Heart left ventricle (tissue), 16 donors: ENCODE measurements at regions not wholly inside any gene's neighbourhood (a gene's known extent, or its start where the extent isn't known, plus 50 kb on each side); places are given as distances from the start of the nearest gene placed in this dataset.

ENCODE experiments used
- ATAC-seq, 4 donors: fragments of 200-7000 bp; cut with Tn5 transposase; one replicate each; pipeline ENCODE4 v1.9.1; 2020 to 2022; ENCODE audit warnings: moderate library complexity in 4 of 4, mild to moderate bottlenecking in 3 of 4, moderate number of reproducible peaks in 1 of 4
- DNase-seq, 5 donors: peaks; one replicate each; pipeline ENCODE4 v3.0.0-alpha.2; 2020
- H3K27ac ChIP-seq, 12 donors: fragments of 200-600 bp; sonication (generic) in 4 of 12; one replicate each; pipeline versions ENCODE4 v1.5.0 to v1.8.0; 2016 to 2022; ENCODE audit warnings: mild to moderate bottlenecking in 2 of 12
- H3K27me3 ChIP-seq, 9 donors: fragments of 200-600 bp; sonication (generic) in 2 of 9; one replicate each; pipeline versions ENCODE4 v1.5.1 to v1.8.0; 2016 to 2022; ENCODE audit warnings: mild to moderate bottlenecking in 3 of 9
- H3K36me3 ChIP-seq, 9 donors: fragments of 200-600 bp; sonication (generic) in 2 of 9; one replicate each; pipeline versions ENCODE4 v1.5.0 to v1.8.0; 2018 to 2022; ENCODE audit warnings: mild to moderate bottlenecking in 2 of 9
- H3K4me1 ChIP-seq, 12 donors: fragments of 200-600 bp; sonication (generic) in 4 of 12; one replicate each; pipeline versions ENCODE4 v1.5.0 to v1.8.0; 2016 to 2022; ENCODE audit warnings: mild to moderate bottlenecking in 3 of 12
- H3K4me3 ChIP-seq, 12 donors: fragments of 200-600 bp; sonication (generic) in 4 of 12; one replicate each; pipeline versions ENCODE4 v1.5.0 to v1.8.0; 2017 to 2022; ENCODE audit warnings: mild to moderate bottlenecking in 9 of 12, moderate library complexity in 4 of 12
- H3K9me3 ChIP-seq, 12 donors: fragments of 200-600 bp; sonication (generic) in 4 of 12; one replicate each; pipeline versions ENCODE4 v1.5.0 to v1.8.0; 2016 to 2022; ENCODE audit warnings: mild to moderate bottlenecking in 1 of 12
- CTCF ChIP-seq, 12 donors: fragments of 200-600 bp; sonication (generic) in 4 of 12; IDR thresholded peaks; one replicate each; pipeline versions ENCODE4 v1.5.0 to v1.8.0; 2018 to 2022; ENCODE audit warnings: antibody characterized with exemption in 12 of 12, mild to moderate bottlenecking in 5 of 12
- POLR2A ChIP-seq, 2 donors: fragments of 450-650 bp; IDR thresholded peaks; one replicate each; pipeline ENCODE4 v1.6.1; 2017; ENCODE audit warnings: antibody characterized with exemption in 2 of 2, mild to moderate bottlenecking in 2 of 2, moderate library complexity in 2 of 2
- WGBS, 4 donors: extraction: QIAGEN DNeasy Blood & Tissue Kit in 2 of 4; methylation state at CpG; one replicate each; pipeline versions ENCODE4 v1.1.5 to v1.1.7; 2013 to 2018; 5-methylcytosine and 5-hydroxymethylcytosine counted together
- intact Hi-C, 10 donors: fragments of 100-400 bp; cut with DNase I; formaldehyde crosslinking; loops; one replicate each; pipeline versions ENCODE4 v1.11.1 to v1.14.2; 2022
- donor health status: ischemic (EF 13 %, LVEDD 7.1; RV severe dilation, severe dysfunction).
- donor health status: healthy with polysubstance abuse.
- donor health status: DM: no; HTN: yes; CAD: no.
- donor health status: DM: no; HTN: no; CAD: no.
- donor health status: ischemic (EF 25% LVEDD 6.9; RV normal size, moderate dysfunction).
- donor health status: ischemic (EF 25% LVEDD 5.7; RV mildly dilated, moderate dysfunction).
- donor health status: healthy.
- donor health status: DM: yes; HTN: yes; CAD: no.
- donor health status: ischemic (EF 35%, LVEDD 5.7; RV mildly dilated, moderate dysfunction).
- donor health status: nonischemic (EF 11% LVEDD 7.7; RV severe dilation, severe dysfunction).
- donor health status: DM: yes; HTN: yes; CAD: no.
- donor health status: PGD.
- donor health status: ischemic (EF 29% LVEDD 5.4; RV normal size, mild dysfunction).
- donor health status: nonischemic (EF 23%, LVEDD 6.1; RV moderate dilation, normal function).

DNA sequence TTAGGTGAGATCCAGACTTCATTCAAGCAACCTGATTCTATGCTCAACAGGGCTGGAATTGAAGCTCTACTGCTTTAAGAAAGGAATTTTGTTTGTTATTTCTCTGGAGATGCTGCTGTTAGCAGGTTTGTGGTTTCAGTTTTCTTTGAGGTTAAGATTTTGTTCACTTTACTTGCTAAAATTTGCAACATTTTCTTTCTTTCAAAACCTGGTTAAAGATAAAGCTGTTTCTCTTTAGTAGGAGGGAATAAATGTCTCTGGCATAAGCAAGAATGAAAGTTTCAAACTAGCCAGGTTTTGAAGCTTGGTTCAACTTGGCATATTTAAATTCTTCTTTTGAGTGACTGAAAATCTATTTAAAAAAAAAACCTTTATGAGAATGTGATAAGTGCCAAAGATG, 660.6 kb upstream of the NR3C2 start:
- Histone ChIP-seq H3K27me3 (no peaks in the 10 kb centered on the region), H3K9me3 (peaks cover 0 to 11% (median 0%) of the 10 kb centered on the region in 12 donors), H3K36me3 (no peaks in the 10 kb centered on the region), H3K27ac (no peak overlapping the region), H3K4me1 (no peaks in the 10 kb centered on the region), H3K4me3 (no peak overlapping the region)
- no peak for DNase-seq
- intact Hi-C loops = no loop called here
- no peak for TF ChIP-seq POLR2A (IDR thresholded peaks at IDR 0.05)
- no peak for TF ChIP-seq CTCF (IDR thresholded peaks at IDR 0.05)
- ATAC-seq = no peak

GRCh38 chr4:149101649-149102048, 659.4 kb upstream of the NR3C2 start:
- H3K9me3 ChIP-seq = peaks cover 0 to 22% (median 6%) of the 10 kb centered on the region in 12 donors
- TF ChIP-seq CTCF (IDR thresholded peaks at IDR 0.05) (no peak), POLR2A (IDR thresholded peaks at IDR 0.05) (no peak)
- WGBS, 4 donors = 96 to 99% (median 97%) methylated on average over 2 of the region's 2 CpGs
- H3K36me3 ChIP-seq = no peaks in the 10 kb centered on the region
- DNase-seq (no peak), ATAC-seq (no peak)
- H3K27me3 ChIP-seq = no peaks in the 10 kb centered on the region
- intact Hi-C loops = no loop called here
- no peak overlapping the region for H3K4me3 ChIP-seq
- H3K4me1 ChIP-seq = no peaks in the 10 kb centered on the region
- H3K27ac ChIP-seq = no peak overlapping the region

DNA sequence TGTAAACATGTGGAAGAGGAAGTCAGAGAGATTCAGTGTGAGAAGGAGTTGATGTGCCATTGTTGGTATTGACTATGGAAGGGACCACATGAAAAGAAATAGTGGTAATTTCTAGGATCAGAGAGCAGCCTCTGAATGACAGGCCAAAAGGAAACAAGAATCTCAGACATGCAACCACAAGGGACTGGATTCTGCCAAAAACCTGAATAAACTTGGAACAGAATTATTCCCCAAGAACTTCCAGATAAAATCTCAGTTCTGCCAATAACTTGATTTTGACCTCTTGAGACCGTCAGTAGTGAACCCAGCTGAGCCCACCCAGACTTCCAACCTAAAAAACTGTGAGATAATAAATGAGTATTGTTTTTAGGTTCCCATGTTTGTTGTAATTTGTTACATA, 653.6 kb upstream of the NR3C2 start:
- H3K4me3 ChIP-seq = no peak overlapping the region
- no peaks in the 10 kb centered on the region for H3K27me3 ChIP-seq
- TF ChIP-seq CTCF (IDR thresholded peaks at IDR 0.05) (no peak), POLR2A (IDR thresholded peaks at IDR 0.05) (no peak)
- 43 to 49% (median 46%) methylated on average over 1 of the region's 1 CpG for WGBS, 4 donors
- DNase-seq = no peak
- H3K9me3 ChIP-seq = peaks cover 0 to 51% (median 11%) of the 10 kb centered on the region in 12 donors
- no peak for ATAC-seq
- H3K4me1 ChIP-seq = no peaks in the 10 kb centered on the region
- intact Hi-C loops = no loop called here
- H3K27ac ChIP-seq = no peak overlapping the region
- H3K36me3 ChIP-seq = no peaks in the 10 kb centered on the region

DNA sequence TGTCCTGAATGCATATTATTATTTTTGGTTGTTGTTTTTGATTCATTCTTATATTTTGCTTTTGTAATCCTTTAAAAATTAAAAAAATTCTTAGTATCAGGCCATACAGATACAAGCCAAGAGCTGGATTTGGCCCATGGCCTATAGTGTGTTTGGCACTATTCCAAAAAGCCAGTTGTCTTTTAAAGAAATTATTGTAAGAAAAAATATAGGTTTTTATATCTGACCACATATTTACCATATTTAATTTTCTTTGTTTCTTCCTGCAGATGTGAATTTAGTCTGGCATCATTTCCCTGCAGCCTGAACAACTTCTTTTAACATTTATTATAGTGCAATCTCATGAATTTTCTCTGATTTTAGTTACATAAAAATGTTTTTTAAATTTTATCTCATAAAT, 652.8 kb upstream of the NR3C2 start:
- H3K4me3 ChIP-seq = no peak overlapping the region
- peaks cover 0 to 56% (median 11%) of the 10 kb centered on the region in 12 donors for H3K9me3 ChIP-seq
- H3K4me1 ChIP-seq = no peaks in the 10 kb centered on the region
- H3K27ac ChIP-seq = no peak overlapping the region
- intact Hi-C loops = no loop called here
- TF ChIP-seq POLR2A (IDR thresholded peaks at IDR 0.05) = no peak
- TF ChIP-seq CTCF (IDR thresholded peaks at IDR 0.05) = no peak
- H3K36me3 ChIP-seq = no peaks in the 10 kb centered on the region
- no peaks in the 10 kb centered on the region for H3K27me3 ChIP-seq
- ATAC-seq (no peak), DNase-seq (no peak)
